ENCODE measurements at regions not wholly inside any gene's neighbourhood (a gene's known extent, or its start where the extent isn't known, plus 50 kb on each side); places are given as distances from the start of the nearest gene placed in this dataset.
"Not testable (repeated sequence)": the region's sequence is repeated elsewhere in the genome, so short reads cannot be mapped to it uniquely, and the experiment has no call there.

- H3K9me3 Mint-ChIP-seq, result peaks cover 32% of the 10 kb centered on the region
- H3K36me3 Mint-ChIP-seq (ENCODE audit: low read depth), result no peaks in the 10 kb centered on the region
- no peak overlapping the region for H3K4me3 Mint-ChIP-seq
- no peak for DNase-seq (ENCODE audit: low spot score)
- H3K27ac Mint-ChIP-seq, result no peak overlapping the region
- H3K4me1 Mint-ChIP-seq (ENCODE audit: low read depth), result no peaks in the 10 kb centered on the region
- H3K27me3 Mint-ChIP-seq (ENCODE audit: low read depth), result no peaks in the 10 kb centered on the region
Observed at GRCh38 chr5:29134418-29134817, 2059.1 kb upstream of the CDH6 start.

DNA sequence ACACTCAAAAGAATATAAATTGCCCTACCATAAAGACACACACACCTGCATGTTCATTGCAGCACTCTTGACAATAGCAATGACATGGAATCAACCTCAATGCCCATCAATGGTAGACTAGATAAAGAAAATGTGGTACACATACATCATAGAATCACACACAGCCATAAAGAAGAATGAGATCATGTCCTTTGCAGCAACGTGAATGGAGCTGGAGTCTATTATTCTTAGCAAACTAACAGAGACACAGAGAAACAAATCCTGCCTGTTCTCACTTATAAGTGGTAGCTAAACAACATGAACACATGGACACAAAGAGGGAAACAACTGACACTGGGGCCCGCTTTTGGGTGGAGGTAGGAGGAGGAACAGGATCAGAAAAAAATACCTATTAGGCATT is 2062.2 kb upstream of the CDH6 start:
- no peak overlapping the region for H3K4me3 Mint-ChIP-seq
- no peak overlapping the region for H3K27ac Mint-ChIP-seq
- peaks cover 36% of the 10 kb centered on the region for H3K9me3 Mint-ChIP-seq
- no peaks in the 10 kb centered on the region for H3K36me3 Mint-ChIP-seq (ENCODE audit: low read depth)
- DNase-seq (ENCODE audit: low spot score), result no peak
- H3K4me1 Mint-ChIP-seq (ENCODE audit: low read depth), result no peaks in the 10 kb centered on the region
- no peaks in the 10 kb centered on the region for H3K27me3 Mint-ChIP-seq (ENCODE audit: low read depth)

GRCh38 chr5:29130786-29131185 is 2062.7 kb upstream of the CDH6 start:
- peaks cover 34% of the 10 kb centered on the region for H3K9me3 Mint-ChIP-seq
- H3K4me3 Mint-ChIP-seq, result no peak overlapping the region
- no peaks in the 10 kb centered on the region for H3K27me3 Mint-ChIP-seq (ENCODE audit: low read depth)
- no peak overlapping the region for H3K27ac Mint-ChIP-seq
- no peaks in the 10 kb centered on the region for H3K4me1 Mint-ChIP-seq (ENCODE audit: low read depth)
- DNase-seq (ENCODE audit: low spot score), result no peak
- H3K36me3 Mint-ChIP-seq (ENCODE audit: low read depth), result no peaks in the 10 kb centered on the region

GRCh38 chr5:29127524-29128156 is 2065.8 kb upstream of the CDH6 start:
- H3K27ac Mint-ChIP-seq; H3K4me3 Mint-ChIP-seq; DNase-seq (ENCODE audit: low spot score); H3K27me3 Mint-ChIP-seq (ENCODE audit: low read depth); H3K4me1 Mint-ChIP-seq (ENCODE audit: low read depth); H3K36me3 Mint-ChIP-seq (ENCODE audit: low read depth): not testable (repeated sequence)
- peaks cover 35% of the 10 kb centered on the region for H3K9me3 Mint-ChIP-seq

GRCh38 chr5:29126462-29126861 is 2067.0 kb upstream of the CDH6 start:
- H3K27ac Mint-ChIP-seq; H3K27me3 Mint-ChIP-seq (ENCODE audit: low read depth); H3K4me3 Mint-ChIP-seq; DNase-seq (ENCODE audit: low spot score); H3K36me3 Mint-ChIP-seq (ENCODE audit: low read depth); H3K4me1 Mint-ChIP-seq (ENCODE audit: low read depth): not testable (repeated sequence)
- H3K9me3 Mint-ChIP-seq, result peaks cover 40% of the 10 kb centered on the region

GRCh38 chr5:29122306-29122705 is 2071.2 kb upstream of the CDH6 start:
- H3K9me3 Mint-ChIP-seq, result peaks cover 30% of the 10 kb centered on the region
- H3K27ac Mint-ChIP-seq, result no peak overlapping the region
- H3K27me3 Mint-ChIP-seq (ENCODE audit: low read depth), result no peaks in the 10 kb centered on the region
- H3K36me3 Mint-ChIP-seq (ENCODE audit: low read depth), result no peaks in the 10 kb centered on the region
- no peak for DNase-seq (ENCODE audit: low spot score)
- H3K4me3 Mint-ChIP-seq, result no peak overlapping the region
- H3K4me1 Mint-ChIP-seq (ENCODE audit: low read depth), result no peaks in the 10 kb centered on the region

DNA sequence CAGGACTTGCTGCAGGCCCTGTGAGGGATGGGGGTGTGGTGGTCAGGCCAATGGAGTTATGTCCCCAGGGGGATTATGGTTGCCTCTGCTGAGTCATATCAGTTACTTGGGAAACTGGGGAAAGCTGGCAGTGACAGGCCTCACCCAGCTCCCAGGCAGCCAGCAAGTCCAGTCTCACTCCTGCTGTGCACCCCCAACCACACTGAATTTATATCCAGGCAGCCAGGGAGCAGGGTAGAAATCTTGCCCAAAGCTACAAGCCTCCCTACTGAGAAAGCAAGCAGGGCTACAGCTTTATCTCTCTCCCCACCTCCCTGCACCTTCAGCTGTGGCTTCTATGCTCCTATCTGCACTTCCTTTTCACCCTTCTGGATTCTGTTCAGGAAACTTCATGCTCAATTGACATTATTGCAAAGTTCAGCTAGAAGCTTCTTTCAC is 2076.0 kb upstream of the CDH9 start:
- Mint-ChIP-seq H3K4me1 (ENCODE audit: low read depth) (no peaks in the 10 kb centered on the region), H3K27me3 (ENCODE audit: low read depth) (no peaks in the 10 kb centered on the region), H3K4me3 (no peak overlapping the region), H3K36me3 (ENCODE audit: low read depth) (no peaks in the 10 kb centered on the region), H3K27ac (no peak overlapping the region), H3K9me3 (peaks cover 34% of the 10 kb centered on the region)
- DNase-seq (ENCODE audit: low spot score), result no peak

DNA sequence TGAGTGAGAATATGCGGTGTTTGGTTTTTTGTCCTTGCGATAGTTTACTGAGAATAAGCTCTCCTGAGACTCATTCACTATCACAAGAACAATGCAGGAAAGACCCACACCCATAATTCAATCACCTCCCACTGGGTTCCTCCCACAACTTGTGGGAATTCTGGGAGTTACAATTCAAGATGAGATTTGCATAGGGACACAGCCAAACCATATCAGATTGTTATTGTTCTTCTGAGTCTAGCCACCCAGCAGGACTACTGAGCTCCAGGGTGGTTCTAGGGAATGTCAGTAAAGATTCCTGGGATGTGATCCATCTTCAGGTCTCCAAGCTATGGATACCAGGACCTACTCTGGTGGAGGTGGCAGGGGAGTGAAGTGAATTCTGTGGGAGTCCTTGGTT is 2075.1 kb upstream of the CDH9 start:
- Mint-ChIP-seq H3K4me3 (no peak overlapping the region), H3K36me3 (ENCODE audit: low read depth) (no peaks in the 10 kb centered on the region), H3K4me1 (ENCODE audit: low read depth) (no peaks in the 10 kb centered on the region), H3K9me3 (peaks cover 41% of the 10 kb centered on the region), H3K27ac (no peak overlapping the region), H3K27me3 (ENCODE audit: low read depth) (no peaks in the 10 kb centered on the region)
- no peak for DNase-seq (ENCODE audit: low spot score)

GRCh38 chr5:29099585-29099984 is 2061.2 kb upstream of the CDH9 start:
- Mint-ChIP-seq H3K4me1 (ENCODE audit: low read depth) (no peaks in the 10 kb centered on the region), H3K36me3 (ENCODE audit: low read depth) (no peaks in the 10 kb centered on the region), H3K4me3 (no peak overlapping the region), H3K27ac (no peak overlapping the region), H3K27me3 (ENCODE audit: low read depth) (no peaks in the 10 kb centered on the region), H3K9me3 (peaks cover 43% of the 10 kb centered on the region)
- DNase-seq (ENCODE audit: low spot score), result no peak

- DNase-seq (ENCODE audit: low spot score), result no peak
- H3K4me1 Mint-ChIP-seq (ENCODE audit: low read depth), result no peaks in the 10 kb centered on the region
- H3K9me3 Mint-ChIP-seq, result peaks cover 38% of the 10 kb centered on the region
- H3K27me3 Mint-ChIP-seq (ENCODE audit: low read depth), result no peaks in the 10 kb centered on the region
- H3K27ac Mint-ChIP-seq, result no peak overlapping the region
- no peak overlapping the region for H3K4me3 Mint-ChIP-seq
- no peaks in the 10 kb centered on the region for H3K36me3 Mint-ChIP-seq (ENCODE audit: low read depth)
Observed at GRCh38 chr5:29089591-29090130, 2051.3 kb upstream of the CDH9 start.

DNA sequence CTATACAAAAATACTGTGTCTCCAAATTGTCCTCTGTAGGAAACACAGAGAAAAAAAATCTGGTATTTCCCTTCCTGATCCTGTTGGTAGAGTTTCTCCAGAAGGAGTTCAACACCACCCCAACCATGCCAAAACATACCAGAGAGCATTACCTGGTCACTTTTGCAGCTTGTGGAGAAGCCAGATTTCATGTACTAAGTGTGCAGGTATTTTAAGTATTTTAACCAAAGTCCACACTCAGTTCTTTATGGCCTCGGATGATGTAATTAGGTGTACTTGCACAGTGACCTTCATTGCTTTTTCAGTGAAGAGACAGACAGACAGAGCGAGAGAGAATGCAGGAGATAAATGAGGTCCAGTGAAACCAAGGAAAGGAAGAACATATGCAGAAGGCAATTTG is 2046.8 kb upstream of the CDH9 start:
- peaks cover 53% of the 10 kb centered on the region for H3K9me3 Mint-ChIP-seq
- no peaks in the 10 kb centered on the region for H3K36me3 Mint-ChIP-seq (ENCODE audit: low read depth)
- no peak overlapping the region for H3K27ac Mint-ChIP-seq
- no peaks in the 10 kb centered on the region for H3K27me3 Mint-ChIP-seq (ENCODE audit: low read depth)
- no peak for DNase-seq (ENCODE audit: low spot score)
- H3K4me3 Mint-ChIP-seq, result no peak overlapping the region
- H3K4me1 Mint-ChIP-seq (ENCODE audit: low read depth), result no peaks in the 10 kb centered on the region

- Mint-ChIP-seq H3K36me3 (ENCODE audit: low read depth) (no peaks in the 10 kb centered on the region), H3K27me3 (ENCODE audit: low read depth) (no peaks in the 10 kb centered on the region), H3K4me3 (no peak overlapping the region), H3K27ac (no peak overlapping the region), H3K4me1 (ENCODE audit: low read depth) (no peaks in the 10 kb centered on the region), H3K9me3 (peaks cover 51% of the 10 kb centered on the region)
- DNase-seq (ENCODE audit: low spot score), result no peak
Observed at GRCh38 chr5:29079771-29080170, 2041.4 kb upstream of the CDH9 start.

GRCh38 chr5:29077451-29077850 is 2039.1 kb upstream of the CDH9 start:
- H3K36me3 Mint-ChIP-seq (ENCODE audit: low read depth), result no peaks in the 10 kb centered on the region
- peaks cover 42% of the 10 kb centered on the region for H3K9me3 Mint-ChIP-seq
- H3K27ac Mint-ChIP-seq, result no peak overlapping the region
- H3K4me3 Mint-ChIP-seq, result no peak overlapping the region
- no peak for DNase-seq (ENCODE audit: low spot score)
- H3K4me1 Mint-ChIP-seq (ENCODE audit: low read depth), result no peaks in the 10 kb centered on the region
- no peaks in the 10 kb centered on the region for H3K27me3 Mint-ChIP-seq (ENCODE audit: low read depth)

DNA sequence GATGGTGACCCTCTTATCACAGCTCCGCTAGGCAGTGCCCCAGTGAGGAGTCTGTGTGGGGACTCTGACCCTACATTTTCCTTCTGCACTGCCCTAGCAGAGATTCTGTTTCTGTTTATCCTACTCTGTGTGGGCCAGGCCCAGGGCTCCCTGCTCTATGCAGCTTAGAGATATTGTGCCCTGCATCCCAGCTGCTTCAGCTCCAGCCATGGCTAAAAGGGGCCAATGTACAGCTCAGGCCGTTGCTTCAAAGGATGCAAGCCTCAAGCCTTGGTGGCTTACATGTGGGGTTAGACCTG is 2030.7 kb upstream of the CDH9 start:
- no peaks in the 10 kb centered on the region for H3K27me3 Mint-ChIP-seq (ENCODE audit: low read depth)
- H3K36me3 Mint-ChIP-seq (ENCODE audit: low read depth), result no peaks in the 10 kb centered on the region
- H3K4me1 Mint-ChIP-seq (ENCODE audit: low read depth), result no peaks in the 10 kb centered on the region
- H3K4me3 Mint-ChIP-seq, result no peak overlapping the region
- DNase-seq (ENCODE audit: low spot score), result no peak
- no peak overlapping the region for H3K27ac Mint-ChIP-seq
- peaks cover 19% of the 10 kb centered on the region for H3K9me3 Mint-ChIP-seq

- Mint-ChIP-seq H3K9me3 (peaks cover 7% of the 10 kb centered on the region), H3K27me3 (ENCODE audit: low read depth) (no peaks in the 10 kb centered on the region)
Observed at GRCh38 chr5:29061381-29061780, 2023.0 kb upstream of the CDH9 start.

More at GRCh38 chr5:29061381-29061780, 2023.0 kb upstream of the CDH9 start:
- Mint-ChIP-seq H3K27ac (no peak overlapping the region), H3K4me3 (no peak overlapping the region), H3K36me3 (ENCODE audit: low read depth) (no peaks in the 10 kb centered on the region), H3K4me1 (ENCODE audit: low read depth) (no peaks in the 10 kb centered on the region)
- DNase-seq (ENCODE audit: low spot score), result no peak
